HG03521 (cell line): ENCODE measurements at regions not wholly inside any gene's neighbourhood (a gene's known extent, or its start where the extent isn't known, plus 50 kb on each side); places are given as distances from the start of the nearest gene placed in this dataset.

ENCODE experiments used
- ATAC-seq: cut with Tn5 transposase; IDR thresholded peaks from one replicate; pipeline ENCODE4 v1.9.1; 2021; ENCODE audit warnings: mild to moderate bottlenecking, moderate library complexity; ENCODE audit not compliant: unreplicated experiment

DNA sequence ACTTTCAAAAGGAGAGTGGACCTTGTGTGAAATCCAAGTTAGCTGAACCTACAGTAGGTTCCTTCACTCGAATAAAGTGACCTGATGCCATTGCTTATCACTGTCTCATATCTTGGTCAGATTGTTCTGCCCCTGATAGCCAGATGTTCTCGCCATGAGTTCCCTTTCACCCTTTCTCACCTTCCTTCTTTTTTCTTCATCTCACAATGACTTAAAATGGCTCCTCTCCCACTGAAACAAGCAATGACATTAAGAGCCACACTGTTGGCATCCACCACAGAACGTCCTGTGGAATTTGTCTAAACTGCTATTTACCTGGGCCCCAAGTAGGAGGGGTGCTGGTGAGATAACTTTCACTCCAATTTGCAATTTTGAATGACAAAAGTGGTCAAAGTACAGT lies 227.6 kb upstream of the PPP1R2C start:
- ATAC-seq, result no peak

DNA sequence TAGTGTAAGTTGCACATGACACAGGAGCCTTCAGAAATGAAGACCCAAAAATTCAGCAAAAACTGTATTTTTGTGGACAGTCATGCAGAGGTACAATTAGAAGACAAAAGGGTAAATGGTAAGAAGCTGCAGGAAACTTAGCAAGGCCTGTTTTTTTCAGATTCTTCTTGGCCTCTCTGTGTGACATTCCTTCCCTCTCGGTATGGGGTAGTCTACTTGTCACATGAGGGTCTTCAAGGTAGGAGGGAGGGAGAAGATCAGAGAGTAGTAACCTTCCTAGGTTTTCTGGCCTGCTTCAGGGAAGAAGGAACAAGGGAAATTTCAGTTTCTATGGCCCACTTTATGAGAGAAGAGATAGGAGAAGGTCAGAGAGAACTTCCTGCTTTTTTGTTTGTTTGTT lies 230.4 kb upstream of the PPP1R2C start:
- ATAC-seq, result no peak

DNA sequence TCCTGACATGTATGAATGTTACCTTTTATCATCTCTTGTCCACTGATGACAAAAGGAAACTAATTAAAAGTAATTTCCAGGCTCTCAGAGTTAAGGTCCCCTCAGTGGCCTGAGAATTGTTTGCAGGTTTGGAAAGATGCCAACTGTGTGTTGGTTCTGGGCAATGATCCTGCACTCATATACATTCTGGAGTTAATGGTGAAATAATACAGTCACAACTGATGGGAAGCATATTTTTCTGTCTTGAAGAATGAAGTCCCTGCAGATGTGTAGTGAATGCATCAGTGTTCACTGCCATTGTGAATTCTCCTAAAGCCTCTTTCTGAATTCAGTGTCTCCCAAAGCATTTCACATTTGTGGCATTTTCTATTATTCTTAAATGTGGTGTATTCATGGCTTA lies 238.1 kb upstream of the PPP1R2C start:
- ATAC-seq, result no peak

DNA sequence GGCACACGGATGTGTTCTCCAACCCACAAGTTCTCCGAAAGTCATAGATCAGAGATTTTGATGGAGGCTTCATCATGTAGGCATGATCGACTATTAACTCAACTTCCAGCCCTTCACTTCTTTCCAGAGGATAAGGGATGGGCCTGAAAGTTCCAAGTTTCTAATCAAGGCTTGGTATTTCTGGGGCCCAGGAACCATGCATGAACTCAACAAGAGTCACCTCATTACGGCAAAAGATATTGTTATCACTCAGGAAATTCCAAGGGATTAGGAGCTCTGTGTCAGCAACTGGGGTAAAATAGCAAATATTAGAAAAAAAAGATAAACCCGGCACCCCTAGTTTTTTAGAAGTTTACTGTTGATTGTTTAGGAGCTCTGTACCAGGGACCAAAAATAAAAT lies 240.1 kb upstream of the PPP1R2C start:
- no peak for ATAC-seq

DNA sequence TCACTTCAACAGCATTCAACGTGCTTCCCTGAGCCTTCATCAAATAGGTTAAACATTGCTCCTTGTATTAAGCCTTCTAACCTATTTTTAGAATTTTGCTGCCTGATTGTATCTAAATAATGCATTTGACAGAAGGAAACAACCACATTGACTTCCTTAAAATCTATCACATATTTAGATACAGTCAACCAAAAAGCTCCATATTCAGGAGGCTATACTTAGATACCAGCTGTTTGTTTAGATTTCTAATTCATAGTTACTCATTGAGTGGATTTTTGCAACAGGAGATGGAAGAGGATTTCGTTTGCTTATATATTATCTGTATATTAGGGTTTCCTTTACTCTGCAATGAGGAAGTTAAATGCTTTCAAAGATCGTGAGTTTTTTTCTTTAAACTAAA lies 241.1 kb upstream of the PPP1R2C start:
- ATAC-seq, result no peak

DNA sequence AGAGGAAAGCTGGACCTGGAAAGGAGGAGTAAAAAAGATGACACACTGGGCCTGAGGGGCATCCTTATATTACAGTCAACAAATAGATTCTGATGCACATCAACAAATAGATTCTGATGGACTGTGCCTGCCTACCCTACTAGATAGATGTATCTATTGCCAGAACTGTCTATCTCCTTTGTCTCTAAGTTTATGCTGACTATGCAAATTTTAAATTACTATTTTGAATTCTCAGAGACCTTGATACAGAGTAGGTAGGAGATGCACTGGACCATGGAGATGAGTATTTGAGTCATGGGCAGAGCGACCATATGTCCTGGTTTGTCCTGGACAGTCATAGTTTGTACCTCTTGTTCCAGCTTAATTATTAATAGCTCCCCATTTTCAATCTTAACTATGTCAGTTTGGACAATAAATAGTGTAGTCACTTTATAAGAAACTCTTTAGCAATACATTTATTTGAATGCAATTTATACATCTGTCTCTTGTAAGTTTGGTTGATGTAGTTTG lies 247.9 kb upstream of the PPP1R2C start:
- ATAC-seq, result no peak

DNA sequence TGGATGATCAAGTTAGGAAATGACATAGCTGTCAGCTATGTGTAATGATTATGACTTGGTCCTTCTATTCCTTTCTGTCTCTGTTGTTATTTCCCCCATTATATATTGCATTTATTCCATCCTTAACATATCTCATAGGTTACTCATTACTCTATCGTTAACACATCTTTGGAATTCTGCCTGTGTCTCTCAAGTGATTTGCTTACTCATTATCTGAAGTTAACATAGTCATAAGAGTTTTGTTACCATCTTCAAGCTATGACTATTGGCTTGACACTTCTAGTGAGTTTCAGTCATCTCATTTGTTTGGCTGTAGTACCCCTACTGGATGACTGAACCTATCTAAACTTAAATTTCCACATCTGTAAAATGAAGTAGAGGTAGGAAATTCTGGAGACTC lies 286.1 kb upstream of the PPP1R2C start:
- no peak for ATAC-seq

DNA sequence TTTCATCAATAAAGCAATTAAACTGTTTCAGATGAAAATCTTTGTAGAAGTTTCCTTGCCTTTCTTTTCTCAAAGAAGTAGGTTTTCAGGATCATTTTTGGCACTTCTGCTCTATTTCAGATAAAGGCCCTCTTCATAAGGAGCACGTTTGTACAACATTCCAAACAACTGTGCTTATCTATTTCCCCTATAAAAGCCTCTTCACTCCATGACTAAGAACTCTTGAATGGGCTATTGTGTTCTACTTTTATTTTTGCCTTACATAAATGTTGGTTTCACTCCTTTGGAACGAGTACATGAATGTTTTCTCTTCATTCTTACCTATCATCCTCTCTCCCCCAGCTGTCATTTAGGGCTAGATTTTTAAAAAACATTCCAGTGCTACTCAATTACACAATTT lies 288.0 kb upstream of the PPP1R2C start:
- no peak for ATAC-seq

DNA sequence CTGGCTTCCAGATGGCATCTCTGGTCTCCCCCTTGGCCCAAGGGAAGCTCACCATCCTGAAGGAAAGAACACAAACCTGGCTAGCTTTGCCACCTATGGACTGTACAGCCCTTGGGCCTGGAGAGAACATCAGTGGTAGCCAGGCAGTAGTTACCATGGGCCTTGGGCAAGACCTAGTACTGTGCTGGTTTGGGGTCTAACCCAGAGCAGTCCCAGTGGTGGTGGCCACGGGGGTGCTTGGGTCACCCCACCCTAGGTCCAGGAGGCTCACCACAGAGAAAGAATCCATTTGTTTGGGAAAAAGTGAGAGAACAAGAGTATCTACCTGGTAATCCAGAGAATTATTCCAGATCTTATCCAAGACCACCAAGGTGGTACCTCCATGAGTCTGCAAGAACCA lies 290.7 kb upstream of the PPP1R2C start:
- ATAC-seq, result no peak

DNA sequence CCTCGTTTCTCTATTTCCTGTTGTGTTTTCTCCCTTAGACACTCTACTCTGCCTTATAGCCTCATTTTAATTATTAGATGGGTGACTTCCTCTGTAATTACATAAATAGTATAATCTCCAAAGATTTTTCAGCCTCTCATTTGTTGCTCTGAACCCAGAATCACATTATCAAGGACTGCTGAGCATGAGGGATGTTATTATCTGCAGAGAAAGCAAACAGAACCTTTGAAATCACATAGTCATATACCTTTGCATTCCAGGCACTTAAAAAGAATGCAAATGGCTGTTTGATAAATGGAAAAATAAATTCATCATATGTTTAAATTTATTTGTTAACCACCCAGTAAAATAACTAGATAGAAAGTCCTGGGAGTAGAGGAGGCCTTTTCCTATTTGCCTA lies 305.1 kb upstream of the PPP1R2C start:
- no peak for ATAC-seq

DNA sequence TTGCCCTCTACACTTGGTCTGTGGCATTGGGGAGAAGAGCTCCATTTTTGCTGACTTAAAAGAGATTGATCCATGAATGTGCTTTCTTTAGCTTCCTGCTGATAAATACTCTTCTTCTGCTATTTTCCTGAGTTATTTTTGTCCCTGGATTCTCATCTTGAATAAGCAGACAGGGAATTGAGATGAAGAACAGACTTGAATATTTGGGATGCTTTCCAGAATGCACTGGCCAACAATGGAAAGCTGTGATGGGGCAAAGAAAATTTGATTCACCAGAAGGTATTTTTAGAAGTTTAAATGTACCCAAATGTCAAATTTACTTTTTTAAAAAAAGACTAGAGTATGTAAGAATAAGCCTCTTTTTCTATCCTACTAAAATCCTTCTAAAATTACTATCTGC lies 309.9 kb upstream of the PPP1R2C start:
- no peak for ATAC-seq

DNA sequence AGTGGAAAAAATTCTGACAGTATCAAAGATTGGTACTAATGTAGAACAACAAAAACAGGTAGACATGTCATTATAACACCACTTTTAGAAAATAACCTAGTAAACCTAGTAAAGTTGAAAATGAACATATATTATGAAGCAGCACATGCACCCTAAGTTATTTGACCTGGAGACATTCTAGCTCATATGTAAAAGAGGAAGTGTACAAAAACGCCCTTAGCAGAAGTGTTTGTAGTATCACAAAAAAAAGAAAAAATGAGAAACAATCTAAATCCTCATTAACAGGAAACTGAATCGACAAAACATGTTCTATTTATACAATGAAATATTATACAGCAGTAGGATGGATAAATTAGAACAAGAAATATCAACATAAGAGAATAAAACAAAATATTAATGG lies 318.9 kb upstream of the PPP1R2C start:
- ATAC-seq, result no peak

DNA sequence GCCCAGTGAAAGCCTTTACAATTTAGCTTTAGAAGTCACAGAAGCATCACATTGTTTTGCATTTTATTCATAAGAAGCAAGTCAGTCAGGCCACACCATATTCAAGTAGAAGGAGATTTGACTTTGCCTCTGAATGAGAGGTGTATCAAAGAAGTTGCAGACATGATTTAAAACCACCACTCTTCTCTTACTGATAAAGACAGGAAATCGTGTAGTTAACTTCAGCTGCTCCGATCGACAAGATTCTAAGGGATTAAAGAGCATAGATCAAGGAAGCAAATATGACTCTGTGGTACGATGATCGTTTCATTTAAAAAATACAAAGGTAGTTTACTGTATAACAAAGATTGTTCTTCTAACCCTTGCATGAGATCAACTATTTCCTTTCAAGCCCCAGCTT lies 328.0 kb upstream of the PPP1R2C start:
- no peak for ATAC-seq

DNA sequence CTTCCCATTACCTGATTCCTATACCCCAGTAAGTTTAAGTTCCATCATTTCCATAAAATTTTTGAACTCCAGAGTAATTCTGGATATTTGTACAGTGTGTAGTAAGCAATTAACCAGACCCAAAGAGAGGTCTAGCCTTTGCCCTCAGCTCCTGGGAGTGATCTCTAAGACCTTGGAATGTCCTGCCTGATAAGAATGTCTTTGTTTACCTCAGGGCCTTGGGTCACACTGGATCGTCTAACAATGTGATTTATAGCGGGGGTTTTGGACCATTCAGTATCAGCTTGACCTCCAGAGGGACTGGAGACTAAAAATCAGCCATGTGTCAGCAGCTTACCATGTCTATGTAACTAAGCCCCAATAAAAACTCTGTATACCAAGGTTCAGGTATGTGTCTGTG lies 330.9 kb upstream of the PPP1R2C start:
- ATAC-seq, result no peak

DNA sequence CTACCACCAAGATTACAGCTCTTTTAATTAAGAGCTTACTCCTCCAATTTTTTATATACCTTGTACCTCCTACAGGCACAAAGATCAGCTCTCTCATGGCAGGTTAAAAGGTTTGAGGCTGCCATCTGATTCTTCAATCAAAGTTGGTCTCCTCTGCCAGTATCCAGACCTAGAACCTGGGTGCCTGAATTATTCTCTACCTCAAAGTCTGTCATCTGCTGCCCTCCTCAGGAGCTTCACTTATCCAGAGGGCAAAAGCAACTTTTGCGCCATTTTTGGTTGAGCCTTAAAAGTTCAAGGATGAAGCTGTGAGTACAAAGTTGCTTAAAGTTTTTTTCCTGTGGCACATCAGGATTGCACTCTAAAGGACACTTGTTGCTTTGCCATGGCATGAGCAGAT lies 343.7 kb upstream of the PPP1R2C start:
- ATAC-seq, result no peak

DNA sequence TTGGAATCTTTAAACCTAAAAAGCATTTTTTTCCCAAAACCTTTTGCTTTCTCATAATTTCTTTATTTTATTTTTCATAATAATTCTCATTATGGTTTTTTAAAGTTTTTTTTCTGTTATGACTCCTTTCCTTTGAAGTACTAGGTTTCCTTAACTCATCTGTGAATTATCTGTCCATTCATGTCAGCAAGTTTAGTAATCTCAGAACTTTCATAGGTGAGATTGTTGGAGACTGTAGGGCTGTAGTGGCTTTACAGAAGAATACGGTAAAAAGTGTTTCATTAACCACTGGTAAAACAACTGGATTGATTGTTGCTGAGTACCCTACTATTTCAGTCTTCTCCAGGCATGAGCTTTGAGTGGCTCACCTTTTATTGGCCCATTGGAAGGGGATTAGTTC lies 361.7 kb upstream of the PPP1R2C start:
- ATAC-seq, result no peak

DNA sequence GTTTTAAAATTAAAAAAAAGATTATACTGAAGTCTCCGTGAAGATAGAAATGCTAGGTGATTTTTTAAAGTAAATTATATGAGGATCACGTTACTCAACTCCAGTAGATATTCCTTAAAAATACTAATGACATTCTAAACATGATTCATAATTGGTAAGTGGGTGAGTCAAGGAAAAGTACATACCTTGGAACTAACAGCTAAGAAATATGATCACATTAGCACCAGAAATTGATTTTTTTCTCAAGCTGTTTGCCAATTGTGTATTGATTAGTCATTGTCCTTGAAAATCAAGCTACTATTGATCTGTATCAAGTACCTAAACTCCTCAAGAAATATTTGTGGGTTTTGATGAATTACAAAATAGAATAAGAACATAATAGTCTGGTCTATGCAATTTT lies 362.6 kb upstream of the PPP1R2C start:
- ATAC-seq, result no peak

DNA sequence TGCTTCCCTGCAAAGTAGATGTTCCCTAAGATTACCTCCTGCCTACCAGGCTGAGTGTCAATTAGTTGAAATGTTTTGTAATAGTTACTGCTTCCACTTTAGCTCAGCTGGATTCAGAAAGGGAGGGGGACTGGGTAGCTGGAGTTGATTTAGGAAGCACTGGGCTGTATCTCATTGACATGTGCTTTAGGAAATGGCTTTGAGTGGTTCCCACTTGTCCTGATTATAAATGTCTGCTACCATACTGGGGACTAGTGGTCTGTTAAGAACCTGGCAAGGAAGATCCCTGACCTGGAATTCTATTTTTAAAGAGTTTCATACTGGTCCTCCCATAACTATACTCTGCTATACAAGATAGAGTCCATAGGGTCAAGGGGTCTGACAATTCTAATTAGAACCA lies 363.9 kb upstream of the PPP1R2C start:
- no peak for ATAC-seq

DNA sequence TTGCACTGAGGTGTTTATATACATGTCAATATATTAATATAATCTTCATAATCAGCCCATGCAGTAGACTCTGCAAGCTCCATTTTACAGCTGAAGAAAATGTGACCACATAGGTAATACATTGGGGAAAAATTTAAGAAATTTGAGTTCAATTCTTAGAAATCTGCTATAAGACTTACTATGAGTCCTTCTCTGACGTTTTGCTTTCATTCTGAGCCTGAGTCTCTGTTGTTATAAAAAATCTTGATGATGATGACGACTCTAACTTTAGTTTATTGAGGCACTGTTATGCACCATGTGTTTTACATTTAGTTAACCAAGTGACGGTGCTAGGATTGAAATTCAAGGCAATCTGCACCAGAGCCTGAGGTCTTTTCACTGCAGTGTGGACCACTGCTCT lies 370.3 kb upstream of the PPP1R2C start:
- no peak for ATAC-seq

DNA sequence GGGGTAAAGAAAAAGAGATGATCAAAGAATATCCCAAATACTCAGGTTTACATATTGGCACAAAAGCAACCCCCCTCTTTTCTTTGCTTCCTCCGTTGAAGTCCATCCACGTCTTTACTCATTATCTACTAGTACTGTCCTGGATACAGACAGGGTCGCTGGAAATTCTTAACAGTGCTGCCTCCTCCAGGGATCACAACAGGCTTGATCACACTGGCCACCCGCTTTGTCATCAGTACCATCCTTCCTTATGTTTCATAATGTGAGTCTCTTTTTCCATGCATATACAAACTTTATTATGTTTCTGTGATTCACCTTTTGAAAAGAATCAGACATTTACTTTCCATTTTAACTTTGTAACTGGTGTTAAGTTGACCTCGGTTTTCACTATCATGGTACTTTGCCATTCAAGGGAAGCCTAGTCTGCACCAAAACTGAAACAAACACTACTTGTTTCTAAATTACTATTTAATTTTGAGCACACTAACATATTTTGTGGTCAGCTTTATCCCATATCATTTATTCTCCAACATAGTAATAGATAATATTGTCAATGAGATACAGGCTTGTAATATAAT lies 387.5 kb upstream of the PPP1R2C start:
- ATAC-seq, result no peak

DNA sequence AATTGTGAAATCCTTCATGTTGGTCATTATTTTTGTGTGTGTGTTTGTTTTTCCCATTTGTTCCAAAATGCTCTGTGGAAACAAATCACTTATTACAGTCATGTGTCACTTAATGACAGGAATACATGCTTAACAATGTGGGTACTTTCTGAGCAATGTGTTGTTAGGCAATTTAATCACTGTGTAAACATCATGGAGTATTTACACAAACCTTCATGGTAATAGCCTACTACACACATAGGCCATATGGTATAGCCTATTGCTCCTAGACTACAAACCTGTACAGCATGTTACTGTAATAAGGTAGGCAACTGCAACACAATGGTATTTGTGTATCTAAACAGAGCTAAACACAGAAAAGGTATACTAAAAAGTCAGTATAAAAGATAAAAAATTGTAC lies 388.9 kb upstream of the PPP1R2C start:
- no peak for ATAC-seq

DNA sequence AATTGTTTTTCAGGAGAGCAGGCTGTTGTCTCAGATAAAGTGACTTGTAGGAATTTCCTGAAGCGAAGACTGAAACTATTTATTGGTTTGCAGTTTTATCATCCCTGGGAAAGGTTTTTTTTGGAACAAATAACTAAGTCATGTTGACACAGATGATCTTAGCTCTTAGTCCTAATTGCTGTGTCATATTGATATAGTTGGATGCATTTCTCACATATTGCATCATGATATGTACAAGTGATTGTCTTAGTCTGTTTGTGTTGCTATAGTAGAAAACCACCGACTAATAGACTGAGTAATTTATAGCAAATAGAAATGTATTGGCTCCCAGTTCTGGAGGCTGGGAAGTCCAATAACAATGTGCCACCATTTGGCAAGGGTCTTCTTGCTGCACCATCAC lies 397.5 kb upstream of the PPP1R2C start:
- ATAC-seq, result no peak

DNA sequence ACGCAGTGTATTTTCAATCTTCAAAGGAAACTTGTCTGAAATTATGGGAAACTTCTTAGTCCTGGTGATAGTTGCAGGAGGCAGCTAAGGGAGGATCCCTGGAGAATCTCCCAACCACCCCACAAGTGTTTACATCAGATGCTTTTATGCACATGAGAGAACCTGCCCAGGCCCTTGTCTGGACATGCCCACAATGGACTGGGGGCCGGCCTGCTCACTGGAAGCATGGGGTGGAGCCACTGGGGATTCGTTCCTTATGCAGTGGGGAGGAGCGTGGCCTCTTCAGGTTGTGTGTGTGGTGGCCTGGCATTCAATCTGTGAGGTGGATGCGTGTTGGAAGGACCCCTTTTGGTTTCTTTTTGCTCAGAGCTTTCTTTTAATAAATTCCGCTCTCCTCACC lies 398.7 kb upstream of the PPP1R2C start:
- ATAC-seq, result no peak

DNA sequence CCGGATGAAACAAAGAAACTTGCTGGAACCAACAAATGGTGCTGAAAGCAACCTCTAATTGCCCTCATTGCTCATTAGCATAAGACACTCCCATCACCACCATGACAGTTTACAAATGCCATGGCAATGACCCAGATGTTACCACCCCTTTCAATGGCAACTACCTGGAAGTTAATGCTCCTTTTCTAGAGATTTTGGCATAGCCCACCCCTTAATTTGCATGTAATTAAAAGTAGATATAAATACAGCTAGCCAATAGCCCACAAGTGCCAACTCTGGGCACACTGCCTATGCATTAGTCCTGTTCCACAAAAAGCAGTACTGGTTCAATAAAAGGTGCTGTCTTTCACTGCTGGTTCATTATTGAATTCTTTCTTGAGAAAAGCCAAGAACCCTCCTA lies 410.3 kb upstream of the PPP1R2C start:
- ATAC-seq, result no peak
